K562 (cell line): ENCODE measurements at regions not wholly inside any gene's neighbourhood (a gene's known extent, or its start where the extent isn't known, plus 50 kb on each side); places are given as distances from the start of the nearest gene placed in this dataset.

Source experiments
- CREM ChIP-seq: IDR thresholded peaks from 2 replicates; pipeline ENCODE4 v1.6.1; 2014; ENCODE audit warnings: antibody characterized with exemption, low read depth
- EHMT2 ChIP-seq: fragments of 450-650 bp; IDR thresholded peaks from 2 replicates; pipeline ENCODE4 v1.6.1; 2018; ENCODE audit warnings: antibody characterized with exemption
- FOXA1 ChIP-seq: fragments of 450-650 bp; IDR thresholded peaks from 2 replicates; pipeline ENCODE4 v1.6.1; 2016; ENCODE audit warnings: mild to moderate bottlenecking, borderline replicate concordance
- KDM1A ChIP-seq, 2 experiments: fragments of 450-650 bp; IDR thresholded peaks; 2 replicates each; pipeline ENCODE4 v1.6.1; 2016; ENCODE audit warnings: mild to moderate bottlenecking in 2 of 2
- TAF1 ChIP-seq: IDR thresholded peaks from 2 replicates; pipeline ENCODE4 v1.6.1; 2011; ENCODE audit warnings: mild to moderate bottlenecking, low read length, moderate library complexity; ENCODE audit not compliant: insufficient read depth, control insufficient read depth, severe bottlenecking; ENCODE audit errors: extremely low read depth
- ZKSCAN8 ChIP-seq: fragments of 200-800 bp; sonication (Bioruptor generic); IDR thresholded peaks from 2 replicates; pipeline ENCODE4 v1.6.1; 2016; ENCODE audit warnings: missing genetic modification characterization, missing compliant biosample characterization
- ZSCAN29 ChIP-seq: fragments of 450-650 bp; IDR thresholded peaks from 2 replicates; pipeline ENCODE4 v1.6.1; 2017
- TF ChIP-seq, protein P1 (sequence below), 3 experiments: IDR thresholded peaks in 2 of 3; conservative IDR thresholded peaks in 1 of 3; 2 replicates each; pipeline ENCODE4 v1.5.1; 2011 to 2012; ENCODE audit warnings: low read length in 3 of 3, mild to moderate bottlenecking in 3 of 3, control low read depth in 2 of 3, improper control_type of control experiment in 1 of 3, inconsistent platforms in 1 of 3, low read depth in 1 of 3, mixed read lengths in 1 of 3, moderate library complexity in 1 of 3; ENCODE audit not compliant: insufficient read depth in 2 of 3
- TF ChIP-seq, protein P2 (sequence below): fragments of 450-650 bp; IDR thresholded peaks from 2 replicates; pipeline ENCODE4 v1.6.1; 2018; ENCODE audit not compliant: partially characterized antibody

DNA sequence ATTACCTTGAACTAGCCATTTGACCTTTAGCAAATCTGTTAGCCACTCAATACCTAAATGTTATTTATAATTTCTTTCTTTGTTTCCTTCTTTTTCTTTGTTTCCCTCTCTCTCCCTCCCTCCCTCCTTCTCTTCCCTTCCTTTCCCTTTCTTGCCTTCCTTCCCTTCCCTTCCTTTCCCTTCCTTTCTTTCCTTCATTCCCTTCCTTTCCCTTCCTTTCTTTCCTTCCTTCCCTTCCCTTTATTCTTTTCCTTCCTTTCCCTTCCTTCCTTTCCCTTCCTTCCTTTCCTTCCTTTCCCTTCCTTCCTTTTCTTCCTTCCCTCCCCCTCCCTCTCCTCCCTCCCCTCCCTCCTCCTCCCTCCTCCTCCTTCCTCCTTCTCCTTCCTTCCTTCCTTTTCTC lies 75.7 kb upstream of the KCNA4 start:
- TF ChIP-seq ZKSCAN8 (CRISPR knock-in tag) (no peak), EHMT2 (no peak), CREM (no peak), KDM1A (IDR thresholded peaks at IDR 0.05) (no peak), ZSCAN29 (no peak), FOXA1 (no peak), TAF1 (no peak)
- TF ChIP-seq, protein P1, sequence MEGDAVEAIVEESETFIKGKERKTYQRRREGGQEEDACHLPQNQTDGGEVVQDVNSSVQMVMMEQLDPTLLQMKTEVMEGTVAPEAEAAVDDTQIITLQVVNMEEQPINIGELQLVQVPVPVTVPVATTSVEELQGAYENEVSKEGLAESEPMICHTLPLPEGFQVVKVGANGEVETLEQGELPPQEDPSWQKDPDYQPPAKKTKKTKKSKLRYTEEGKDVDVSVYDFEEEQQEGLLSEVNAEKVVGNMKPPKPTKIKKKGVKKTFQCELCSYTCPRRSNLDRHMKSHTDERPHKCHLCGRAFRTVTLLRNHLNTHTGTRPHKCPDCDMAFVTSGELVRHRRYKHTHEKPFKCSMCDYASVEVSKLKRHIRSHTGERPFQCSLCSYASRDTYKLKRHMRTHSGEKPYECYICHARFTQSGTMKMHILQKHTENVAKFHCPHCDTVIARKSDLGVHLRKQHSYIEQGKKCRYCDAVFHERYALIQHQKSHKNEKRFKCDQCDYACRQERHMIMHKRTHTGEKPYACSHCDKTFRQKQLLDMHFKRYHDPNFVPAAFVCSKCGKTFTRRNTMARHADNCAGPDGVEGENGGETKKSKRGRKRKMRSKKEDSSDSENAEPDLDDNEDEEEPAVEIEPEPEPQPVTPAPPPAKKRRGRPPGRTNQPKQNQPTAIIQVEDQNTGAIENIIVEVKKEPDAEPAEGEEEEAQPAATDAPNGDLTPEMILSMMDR (IDR thresholded peaks at IDR 0.05 in 2 of 3, conservative IDR thresholded peaks at IDR 0.05 in 1 of 3; ENCODE audit: insufficient read depth in 2 of 3, low read depth in 1 of 3, low read length in 3 of 3) = no peak
- TF ChIP-seq, protein P2, sequence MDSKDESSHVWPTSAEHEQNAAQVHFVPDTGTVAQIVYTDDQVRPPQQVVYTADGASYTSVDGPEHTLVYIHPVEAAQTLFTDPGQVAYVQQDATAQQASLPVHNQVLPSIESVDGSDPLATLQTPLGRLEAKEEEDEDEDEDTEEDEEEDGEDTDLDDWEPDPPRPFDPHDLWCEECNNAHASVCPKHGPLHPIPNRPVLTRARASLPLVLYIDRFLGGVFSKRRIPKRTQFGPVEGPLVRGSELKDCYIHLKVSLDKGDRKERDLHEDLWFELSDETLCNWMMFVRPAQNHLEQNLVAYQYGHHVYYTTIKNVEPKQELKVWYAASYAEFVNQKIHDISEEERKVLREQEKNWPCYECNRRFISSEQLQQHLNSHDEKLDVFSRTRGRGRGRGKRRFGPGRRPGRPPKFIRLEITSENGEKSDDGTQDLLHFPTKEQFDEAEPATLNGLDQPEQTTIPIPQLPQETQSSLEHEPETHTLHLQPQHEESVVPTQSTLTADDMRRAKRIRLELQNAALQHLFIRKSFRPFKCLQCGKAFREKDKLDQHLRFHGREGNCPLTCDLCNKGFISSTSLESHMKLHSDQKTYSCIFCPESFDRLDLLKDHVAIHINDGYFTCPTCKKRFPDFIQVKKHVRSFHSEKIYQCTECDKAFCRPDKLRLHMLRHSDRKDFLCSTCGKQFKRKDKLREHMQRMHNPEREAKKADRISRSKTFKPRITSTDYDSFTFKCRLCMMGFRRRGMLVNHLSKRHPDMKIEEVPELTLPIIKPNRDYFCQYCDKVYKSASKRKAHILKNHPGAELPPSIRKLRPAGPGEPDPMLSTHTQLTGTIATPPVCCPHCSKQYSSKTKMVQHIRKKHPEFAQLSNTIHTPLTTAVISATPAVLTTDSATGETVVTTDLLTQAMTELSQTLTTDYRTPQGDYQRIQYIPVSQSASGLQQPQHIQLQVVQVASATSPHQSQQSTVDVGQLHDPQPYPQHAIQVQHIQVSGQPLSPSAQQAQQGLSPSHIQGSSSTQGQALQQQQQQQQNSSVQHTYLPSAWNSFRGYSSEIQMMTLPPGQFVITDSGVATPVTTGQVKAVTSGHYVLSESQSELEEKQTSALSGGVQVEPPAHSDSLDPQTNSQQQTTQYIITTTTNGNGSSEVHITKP = no peak
